ENCODE measurements at regions not wholly inside any gene's neighbourhood (a gene's known extent, or its start where the extent isn't known, plus 50 kb on each side); places are given as distances from the start of the nearest gene placed in this dataset.

DNA sequence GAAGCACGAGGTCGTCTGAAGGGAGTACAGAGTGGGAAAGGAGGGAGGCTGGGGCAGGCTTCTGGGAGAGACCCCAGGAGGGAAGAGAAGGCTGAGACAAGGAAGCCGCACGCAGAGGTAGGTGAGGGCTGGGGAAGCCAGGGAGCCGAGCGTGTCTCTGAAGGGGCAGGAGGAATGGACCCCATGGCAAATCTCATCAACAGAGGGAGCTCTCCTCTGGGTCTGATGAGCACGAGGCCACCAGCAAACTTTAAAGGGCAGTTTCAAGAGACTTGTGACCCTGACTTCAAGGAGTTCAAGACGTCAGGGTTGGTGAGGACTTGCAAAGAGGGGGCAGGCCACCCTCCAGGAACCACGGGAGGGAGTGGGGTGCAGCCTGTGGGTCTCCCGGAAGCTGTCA lies 326.2 kb upstream of the IRX2 start:
- Histone ChIP-seq H3K27ac (no peak overlapping the region), H3K4me1 (ENCODE audit: insufficient read depth) (no peaks in the 10 kb centered on the region), H2AFZ (no peak overlapping the region), H3K9me3 (ENCODE audit: low read depth) (no peaks in the 10 kb centered on the region), H3K79me2 (ENCODE audit: insufficient read depth) (no peaks in the 10 kb centered on the region), H3K27me3 (replicated peaks; ENCODE audit: insufficient read depth) (no peaks in the 10 kb centered on the region), H3K9me2 (ENCODE audit: insufficient read depth) (no peaks in the 10 kb centered on the region), H3K36me3 (ENCODE audit: low read depth) (no peaks in the 10 kb centered on the region), H3K9ac (no peak overlapping the region), H3K4me3 (no peak overlapping the region), H3K4me2 (ENCODE audit: unreplicated experiment) (no peak overlapping the region), H4K20me1 (ENCODE audit: insufficient read depth) (no peaks in the 10 kb centered on the region), H3F3A (ENCODE audit: insufficient read depth) (no peaks in the 10 kb centered on the region)
- TF ChIP-seq EZH2phosphoT487 (IDR thresholded peaks at IDR 0.05; ENCODE audit: insufficient read depth, low read depth) (no peak), EZH2 (IDR thresholded peaks at IDR 0.05; ENCODE audit: insufficient read depth, poor library complexity, severe bottlenecking) (no peak)
- no peak for DNase-seq
- in situ Hi-C loops (cut with MboI), result no loop called here
- WGBS, 2 experiments (ENCODE audit: low coverage in 1 of 2, low lambda C conversion rate in 2 of 2, missing lambda C conversion rate in 2 of 2), result 26 to 29% methylated on average over 8 to 10 of the region's 10 CpGs

DNA sequence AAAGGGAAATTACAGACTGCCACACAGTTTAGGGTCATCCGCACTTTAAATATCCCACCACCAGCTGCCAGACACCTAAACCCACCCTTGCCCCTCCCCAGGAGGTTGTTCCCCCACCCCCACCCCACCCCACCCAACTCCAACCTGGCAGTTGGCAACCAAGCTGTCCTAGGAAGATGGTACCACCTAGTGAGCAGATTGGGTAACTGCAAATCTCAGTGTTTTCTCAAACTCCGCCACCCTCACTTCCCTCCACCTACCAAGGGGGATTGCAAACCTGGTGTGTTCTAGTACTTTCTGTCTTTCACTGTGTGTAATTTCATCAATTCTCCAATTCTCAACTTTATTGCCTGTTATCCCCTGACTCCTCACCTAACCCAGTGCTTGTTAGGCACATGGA lies 323.8 kb upstream of the IRX2 start:
- H3K4me3 ChIP-seq, result no peak overlapping the region
- no peak overlapping the region for H2AFZ ChIP-seq
- no peaks in the 10 kb centered on the region for H3K79me2 ChIP-seq (ENCODE audit: insufficient read depth)
- no peaks in the 10 kb centered on the region for H3K9me2 ChIP-seq (ENCODE audit: insufficient read depth)
- H4K20me1 ChIP-seq (ENCODE audit: insufficient read depth), result no peaks in the 10 kb centered on the region
- H3K36me3 ChIP-seq (ENCODE audit: low read depth), result no peaks in the 10 kb centered on the region
- 43 to 45% methylated on average over 2 of the region's 2 CpGs for WGBS, 2 experiments (ENCODE audit: low coverage in 1 of 2, low lambda C conversion rate in 2 of 2, missing lambda C conversion rate in 2 of 2)
- no peaks in the 10 kb centered on the region for H3F3A ChIP-seq (ENCODE audit: insufficient read depth)
- H3K9me3 ChIP-seq (ENCODE audit: low read depth), result no peaks in the 10 kb centered on the region
- TF ChIP-seq EZH2 (IDR thresholded peaks at IDR 0.05; ENCODE audit: insufficient read depth, poor library complexity, severe bottlenecking) (no peak), EZH2phosphoT487 (IDR thresholded peaks at IDR 0.05; ENCODE audit: insufficient read depth, low read depth) (no peak)
- H3K4me1 ChIP-seq (ENCODE audit: insufficient read depth), result no peaks in the 10 kb centered on the region
- DNase-seq, result no peak
- H3K27ac ChIP-seq, result no peak overlapping the region
- in situ Hi-C loops (cut with MboI), result no loop called here
- no peaks in the 10 kb centered on the region for H3K27me3 ChIP-seq (replicated peaks; ENCODE audit: insufficient read depth)
- H3K9ac ChIP-seq, result no peak overlapping the region
- no peak overlapping the region for H3K4me2 ChIP-seq (ENCODE audit: unreplicated experiment)

DNA sequence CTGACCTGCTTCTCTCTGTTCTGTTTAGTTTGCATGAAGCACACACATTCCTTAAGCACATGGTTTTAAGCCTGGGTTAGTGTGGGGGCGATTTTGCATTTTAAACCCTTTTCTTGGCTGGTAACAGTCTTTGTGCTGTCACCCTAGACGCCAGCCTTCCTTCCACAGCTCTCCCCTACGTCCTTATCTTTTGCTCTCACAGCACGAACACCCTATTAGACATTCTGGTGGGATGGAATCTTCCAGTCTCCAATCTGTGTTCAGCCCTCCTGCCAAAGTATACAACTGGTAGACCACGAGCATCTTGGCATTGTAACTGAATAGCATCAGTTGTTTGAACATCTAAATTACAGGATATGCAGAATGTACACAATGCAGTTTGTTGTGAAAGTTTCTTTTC lies 316.9 kb upstream of the IRX2 start:
- no peak for TF ChIP-seq EZH2phosphoT487 (IDR thresholded peaks at IDR 0.05; ENCODE audit: insufficient read depth, low read depth)
- WGBS, 2 experiments (ENCODE audit: low coverage in 1 of 2, low lambda C conversion rate in 2 of 2, missing lambda C conversion rate in 2 of 2), result 12 to 19% methylated on average over 5 of the region's 5 CpGs
- in situ Hi-C loops (cut with MboI), result no loop called here
- H3K36me3 ChIP-seq (ENCODE audit: low read depth), result no peaks in the 10 kb centered on the region
- H3K79me2 ChIP-seq (ENCODE audit: insufficient read depth), result no peaks in the 10 kb centered on the region
- no peak overlapping the region for H3K27ac ChIP-seq
- H3K9me3 ChIP-seq (ENCODE audit: low read depth), result no peaks in the 10 kb centered on the region
- DNase-seq, result no peak
- H4K20me1 ChIP-seq (ENCODE audit: insufficient read depth), result no peaks in the 10 kb centered on the region
- H3K9ac ChIP-seq, result no peak overlapping the region
- no peaks in the 10 kb centered on the region for H3K9me2 ChIP-seq (ENCODE audit: insufficient read depth)
- H3K4me2 ChIP-seq (ENCODE audit: unreplicated experiment), result no peak overlapping the region
- H3K27me3 ChIP-seq (replicated peaks; ENCODE audit: insufficient read depth), result no peaks in the 10 kb centered on the region
- no peaks in the 10 kb centered on the region for H3F3A ChIP-seq (ENCODE audit: insufficient read depth)
- H3K4me3 ChIP-seq, result no peak overlapping the region
- H3K4me1 ChIP-seq (ENCODE audit: insufficient read depth), result no peaks in the 10 kb centered on the region
- no peak overlapping the region for H2AFZ ChIP-seq

DNA sequence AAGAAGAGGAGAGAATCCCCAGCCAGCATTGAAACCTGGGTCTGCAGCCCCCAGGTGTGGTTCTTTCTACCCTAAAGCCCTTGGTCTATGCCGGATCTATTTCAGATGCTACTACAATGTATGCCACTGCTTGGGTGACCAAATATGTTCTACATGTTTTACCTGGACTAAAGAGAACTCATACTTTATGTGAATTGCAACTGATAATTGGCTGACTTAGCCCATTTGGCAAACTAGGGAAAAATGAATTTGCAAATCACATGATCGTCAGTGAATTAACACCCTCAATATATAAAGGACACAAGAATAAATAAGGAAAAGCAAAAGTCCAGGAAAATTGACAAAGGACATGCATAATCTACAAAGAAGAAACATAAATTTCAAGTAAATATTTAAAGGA lies 308.8 kb upstream of the IRX2 start:
- Histone ChIP-seq H3K36me3 (ENCODE audit: low read depth) (no peaks in the 10 kb centered on the region), H3K27me3 (replicated peaks; ENCODE audit: insufficient read depth) (no peaks in the 10 kb centered on the region), H3K9me2 (ENCODE audit: insufficient read depth) (no peaks in the 10 kb centered on the region), H3K4me2 (ENCODE audit: unreplicated experiment) (no peak overlapping the region), H3K9me3 (ENCODE audit: low read depth) (no peaks in the 10 kb centered on the region), H3K4me3 (no peak overlapping the region), H3K9ac (no peak overlapping the region), H3K4me1 (ENCODE audit: insufficient read depth) (no peaks in the 10 kb centered on the region), H4K20me1 (ENCODE audit: insufficient read depth) (no peaks in the 10 kb centered on the region), H3K79me2 (ENCODE audit: insufficient read depth) (no peaks in the 10 kb centered on the region), H2AFZ (no peak overlapping the region), H3K27ac (no peak overlapping the region), H3F3A (ENCODE audit: insufficient read depth) (no peaks in the 10 kb centered on the region)
- 57 to 65% methylated on average over 2 of the region's 2 CpGs for WGBS, 2 experiments (ENCODE audit: low coverage in 1 of 2, low lambda C conversion rate in 2 of 2, missing lambda C conversion rate in 2 of 2)
- in situ Hi-C loops (cut with MboI), result no loop called here
- DNase-seq, result no peak
- no peak for TF ChIP-seq EZH2 (IDR thresholded peaks at IDR 0.05; ENCODE audit: insufficient read depth, poor library complexity, severe bottlenecking)
- no peak for TF ChIP-seq EZH2phosphoT487 (IDR thresholded peaks at IDR 0.05; ENCODE audit: insufficient read depth, low read depth)

DNA sequence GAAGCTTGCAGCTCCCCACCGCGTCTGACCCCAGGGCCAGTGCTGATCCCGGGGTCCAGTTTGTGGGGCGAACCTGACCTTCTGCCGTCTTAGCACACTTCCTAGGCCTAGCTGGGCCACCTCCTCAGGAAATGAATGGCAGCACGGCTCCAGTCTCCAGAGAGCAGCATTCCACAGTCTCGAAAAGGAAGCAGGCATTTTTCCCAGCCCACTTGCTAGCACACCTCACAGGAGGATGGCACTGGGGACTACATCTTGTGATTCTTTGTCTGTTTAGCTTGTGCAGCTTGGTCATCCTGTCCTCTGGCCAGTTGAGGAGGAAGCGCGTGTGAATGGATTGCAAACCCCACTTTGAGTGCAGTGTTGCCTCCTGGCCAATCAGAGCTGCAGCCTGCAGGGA lies 308.0 kb upstream of the IRX2 start:
- in situ Hi-C loops (cut with MboI), result no loop called here
- Histone ChIP-seq H3F3A (ENCODE audit: insufficient read depth) (no peaks in the 10 kb centered on the region), H3K27me3 (replicated peaks; ENCODE audit: insufficient read depth) (no peaks in the 10 kb centered on the region), H3K79me2 (ENCODE audit: insufficient read depth) (no peaks in the 10 kb centered on the region), H2AFZ (no peak overlapping the region), H3K9me3 (ENCODE audit: low read depth) (no peaks in the 10 kb centered on the region), H3K9ac (no peak overlapping the region), H3K9me2 (ENCODE audit: insufficient read depth) (no peaks in the 10 kb centered on the region), H4K20me1 (ENCODE audit: insufficient read depth) (no peaks in the 10 kb centered on the region), H3K4me1 (ENCODE audit: insufficient read depth) (no peaks in the 10 kb centered on the region), H3K4me2 (ENCODE audit: unreplicated experiment) (no peak overlapping the region), H3K27ac (no peak overlapping the region), H3K36me3 (ENCODE audit: low read depth) (no peaks in the 10 kb centered on the region), H3K4me3 (no peak overlapping the region)
- no peak for DNase-seq
- TF ChIP-seq EZH2 (IDR thresholded peaks at IDR 0.05; ENCODE audit: insufficient read depth, poor library complexity, severe bottlenecking) (no peak), EZH2phosphoT487 (IDR thresholded peaks at IDR 0.05; ENCODE audit: insufficient read depth, low read depth) (no peak)
- WGBS, 2 experiments (ENCODE audit: low coverage in 1 of 2, low lambda C conversion rate in 2 of 2, missing lambda C conversion rate in 2 of 2), result 48 to 50% methylated on average over 9 of the region's 9 CpGs

Data from GM23248 (cell line).